GM21526 (cell line): ENCODE measurements at regions not wholly inside any gene's neighbourhood (a gene's known extent, or its start where the extent isn't known, plus 50 kb on each side); places are given as distances from the start of the nearest gene placed in this dataset.
"Not testable (repeated sequence)": the region's sequence is repeated elsewhere in the genome, so short reads cannot be mapped to it uniquely, and the experiment has no call there.

Experiments used
- ATAC-seq: cut with Tn5 transposase; IDR thresholded peaks from one replicate; pipeline ENCODE4 v1.9.1; 2021; ENCODE audit warnings: moderate library complexity; ENCODE audit not compliant: unreplicated experiment, low FRiP score

DNA sequence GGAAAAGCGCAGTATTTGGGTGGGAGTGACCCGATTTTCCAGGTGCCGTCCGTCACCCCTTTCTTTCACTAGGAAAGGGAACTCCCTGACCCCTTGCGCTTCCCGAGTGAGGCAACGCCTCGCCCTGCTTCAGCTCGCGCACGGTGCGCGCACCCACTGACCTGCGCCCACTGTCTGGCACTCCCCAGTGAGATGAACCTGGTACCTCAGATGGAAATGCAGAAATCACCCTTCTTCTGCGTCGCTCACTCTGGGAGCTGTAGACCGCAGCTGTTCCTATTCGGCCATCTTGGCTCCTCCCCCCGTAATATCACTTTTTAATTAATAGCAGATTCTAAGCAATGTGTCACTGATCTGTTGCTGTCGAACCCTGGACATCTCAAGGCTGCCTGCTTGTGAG lies 294.9 kb downstream of the MYCN start:
- not testable (repeated sequence) for ATAC-seq

DNA sequence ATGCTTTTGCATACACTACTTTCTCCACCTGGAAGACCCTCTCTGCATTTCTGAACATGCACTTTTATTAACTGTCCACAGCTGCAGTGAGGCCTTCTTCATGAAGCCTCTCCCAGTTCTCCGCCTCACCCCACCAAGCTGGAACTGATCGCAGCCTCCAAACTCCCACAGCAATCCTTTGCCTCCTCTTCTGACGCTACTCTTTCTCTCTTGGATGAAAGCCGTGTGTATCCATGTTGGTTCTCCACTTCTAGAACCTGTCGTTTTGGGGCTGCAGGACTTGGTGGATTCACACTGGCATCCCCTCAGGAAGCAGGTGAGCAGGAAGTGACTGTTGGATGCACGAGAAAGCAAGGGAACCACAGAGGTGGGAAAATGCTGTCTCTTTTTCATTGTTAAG lies 288.6 kb downstream of the MYCN start:
- ATAC-seq, result no peak

DNA sequence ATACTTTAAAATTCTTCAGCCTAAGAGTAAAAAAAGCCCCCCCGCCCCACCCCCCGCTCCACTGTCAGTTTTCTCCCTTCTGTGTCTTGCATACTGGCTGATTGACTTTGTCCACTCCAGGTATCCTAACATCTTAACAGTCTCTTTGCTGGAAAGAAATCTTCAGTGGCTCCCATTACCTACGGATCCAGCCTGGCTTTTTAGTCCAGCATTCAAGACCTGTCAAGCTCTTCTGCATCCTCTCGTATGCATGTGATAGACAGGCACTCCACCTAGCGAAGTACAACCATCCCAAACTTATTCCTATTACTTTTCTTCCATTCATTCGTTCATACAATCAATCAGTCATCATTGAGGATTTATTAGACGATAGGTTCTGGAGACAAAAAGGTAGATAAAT lies 288.1 kb downstream of the MYCN start:
- ATAC-seq, result no peak

DNA sequence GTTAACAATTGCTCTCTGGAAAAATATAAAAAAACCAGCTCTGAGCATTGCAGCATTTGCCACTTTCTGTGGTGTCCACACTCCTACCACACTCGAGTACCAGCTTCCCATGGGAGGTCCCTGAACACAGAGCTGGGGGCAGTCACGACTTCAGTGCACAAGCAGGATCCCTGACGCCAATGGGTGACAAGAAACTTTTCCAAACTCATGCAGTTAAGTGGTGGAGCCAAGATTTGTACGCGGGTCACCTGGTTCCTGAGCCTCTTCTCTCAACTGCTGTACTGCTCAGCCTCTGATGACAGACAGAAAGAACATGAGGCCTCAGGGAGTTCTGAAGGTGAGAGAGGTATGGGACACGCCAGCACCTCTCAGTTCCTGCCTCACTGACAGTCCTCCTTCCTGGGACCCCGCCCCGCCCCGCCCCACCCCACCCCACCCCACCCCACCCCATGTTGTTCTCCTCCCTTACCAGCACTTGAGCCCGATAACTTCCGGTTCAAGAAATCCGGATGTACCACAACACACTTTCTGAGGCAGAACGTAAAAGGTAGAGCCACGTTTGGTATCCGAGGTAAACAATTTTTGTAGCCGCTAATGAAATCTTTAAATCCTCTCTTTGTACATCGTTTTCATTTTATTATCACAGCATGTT lies 287.6 kb downstream of the MYCN start:
- ATAC-seq, result no peak

DNA sequence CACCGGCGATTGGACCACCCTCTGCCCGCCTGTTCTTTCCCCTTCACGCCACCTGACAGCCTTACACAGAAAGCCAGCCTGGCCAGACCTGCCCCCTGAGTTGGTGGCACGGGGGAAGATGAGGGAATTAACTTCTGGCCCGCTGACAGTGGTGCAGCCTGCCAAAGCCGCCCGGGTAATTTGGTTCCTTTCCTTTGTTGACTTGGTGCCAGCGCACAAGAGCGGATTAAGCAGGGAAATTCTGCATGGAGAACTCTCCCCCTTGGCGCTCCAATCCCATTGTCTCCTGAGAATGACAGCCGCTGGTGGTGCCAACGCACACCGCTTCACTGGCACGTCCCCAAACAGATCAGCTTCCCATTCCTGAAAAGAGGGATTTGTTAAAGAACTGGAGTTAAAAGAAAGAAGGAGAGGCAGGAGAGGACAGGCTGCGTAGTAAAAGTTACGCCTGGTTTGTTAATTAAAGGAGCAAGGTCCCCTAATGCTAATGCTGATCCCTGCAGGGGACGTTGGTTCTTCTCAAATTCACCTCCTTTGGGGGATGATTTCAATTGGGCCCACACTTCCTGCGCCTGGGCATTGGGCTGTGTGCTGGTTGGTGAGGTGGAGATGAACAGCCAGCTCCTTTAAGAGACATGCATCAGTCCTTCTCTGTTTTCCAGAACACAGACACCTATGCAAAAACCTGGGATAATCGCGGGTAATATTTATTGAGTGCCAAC lies 286.8 kb downstream of the MYCN start:
- ATAC-seq, result no peak

DNA sequence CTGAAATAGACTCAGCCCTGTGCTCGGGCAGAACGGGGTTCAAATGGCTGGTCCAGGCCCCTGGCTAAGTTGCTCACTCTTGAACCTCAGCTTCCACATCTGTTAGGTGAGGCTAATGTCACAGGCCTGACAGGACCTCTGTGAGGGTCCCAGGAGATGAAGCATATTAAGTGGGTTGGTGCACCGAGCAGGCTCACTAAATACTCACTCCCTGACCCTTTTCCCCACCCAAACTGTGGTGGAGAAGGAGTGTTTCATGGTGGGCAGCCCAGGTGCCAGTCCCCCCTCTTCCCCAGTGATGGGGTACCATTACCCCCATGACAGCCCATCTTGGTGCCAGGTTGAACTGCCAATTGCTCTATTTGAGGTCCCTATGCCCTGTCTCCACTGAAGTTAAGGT lies 286.0 kb downstream of the MYCN start:
- no peak for ATAC-seq

DNA sequence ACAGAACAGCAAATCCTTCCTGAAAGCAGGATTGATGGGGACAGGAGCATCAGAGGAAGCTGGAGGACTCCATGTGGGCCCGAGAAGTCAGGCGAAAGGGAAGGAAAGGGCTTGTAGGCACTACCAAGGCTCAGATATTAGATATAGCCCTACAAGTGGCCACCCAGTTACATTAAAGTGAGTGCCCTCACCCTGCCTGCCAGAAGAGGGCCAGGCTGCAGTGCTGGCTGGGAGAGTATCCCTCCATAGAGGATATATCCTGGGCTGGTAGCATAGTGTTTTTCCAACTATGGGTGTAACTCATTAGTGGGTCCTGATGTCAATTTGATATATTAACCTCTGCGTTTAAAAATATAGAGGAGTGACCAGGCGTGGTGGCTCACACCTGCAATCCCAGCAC lies 285.2 kb downstream of the MYCN start:
- no peak for ATAC-seq

DNA sequence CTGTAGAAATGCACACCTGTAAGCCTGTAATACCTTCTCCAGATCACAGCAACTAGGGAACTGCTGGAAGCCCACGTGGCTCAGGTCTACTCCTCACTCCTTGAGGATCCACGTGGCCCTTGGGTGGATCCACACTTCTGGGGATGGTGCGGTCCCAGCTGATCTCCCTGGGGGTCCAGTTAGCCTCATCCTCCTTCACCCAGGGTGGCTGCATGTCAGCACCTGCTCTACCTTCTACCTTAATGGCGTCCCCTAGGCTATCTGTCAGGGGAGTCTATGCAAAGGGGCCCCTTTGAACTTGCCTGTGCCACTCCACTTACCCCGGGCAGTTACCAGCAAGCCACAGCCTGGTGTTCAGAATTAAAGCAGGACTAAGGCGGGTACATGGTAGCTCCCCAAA lies 284.7 kb downstream of the MYCN start:
- no peak for ATAC-seq

DNA sequence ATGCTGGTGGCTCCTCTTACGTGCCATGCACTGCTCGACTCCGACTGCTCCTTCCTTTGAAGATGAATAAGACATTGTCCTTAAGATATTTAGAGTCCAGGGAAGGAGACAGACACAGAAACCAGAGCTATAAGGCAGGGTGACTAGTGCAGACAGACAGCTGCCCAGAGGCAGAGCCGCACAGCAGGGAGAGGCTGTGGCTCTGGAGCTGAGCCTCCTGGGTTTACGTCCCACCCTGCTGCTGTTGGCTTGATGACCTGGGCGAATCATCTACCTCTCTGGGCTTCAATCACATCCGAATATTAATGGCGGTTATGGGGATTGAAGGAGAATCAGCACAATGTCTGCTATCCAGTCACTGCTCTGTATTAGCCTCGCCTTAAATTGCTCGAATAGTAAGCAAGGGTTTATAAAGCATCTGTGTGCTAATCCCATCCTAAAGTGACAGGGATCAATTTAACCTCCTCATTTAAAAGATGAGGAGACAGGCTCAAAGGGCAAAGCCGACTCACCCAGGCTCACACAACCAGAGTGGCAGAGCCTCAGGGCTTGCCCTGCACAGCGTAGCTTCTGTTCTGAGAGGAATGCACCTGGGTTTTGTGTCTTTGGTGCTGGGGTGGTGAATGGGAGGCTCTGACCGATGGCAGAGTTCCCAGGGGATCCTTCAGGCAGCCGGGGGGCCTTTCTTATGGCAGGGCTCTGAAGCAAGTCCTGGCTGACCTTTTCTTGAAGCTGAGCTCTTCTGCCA lies 284.1 kb downstream of the MYCN start:
- ATAC-seq, result no peak

DNA sequence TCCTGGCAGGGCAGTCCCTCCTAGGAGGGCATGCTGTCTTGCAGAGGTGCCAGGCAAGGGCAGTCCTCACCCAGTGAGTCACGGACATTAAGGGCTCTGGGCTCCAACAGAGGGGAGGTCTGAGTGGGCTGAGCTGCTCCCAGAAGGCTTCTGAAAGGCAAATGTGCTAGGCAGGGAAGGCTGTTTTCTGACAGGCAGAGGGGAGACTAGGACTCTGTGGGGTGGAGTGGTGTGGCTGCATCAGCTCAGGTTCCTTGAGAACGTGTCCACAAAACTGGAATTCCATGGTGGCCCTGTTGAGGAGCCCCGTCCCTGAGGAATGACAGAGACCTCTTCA lies 283.5 kb downstream of the MYCN start:
- no peak for ATAC-seq

DNA sequence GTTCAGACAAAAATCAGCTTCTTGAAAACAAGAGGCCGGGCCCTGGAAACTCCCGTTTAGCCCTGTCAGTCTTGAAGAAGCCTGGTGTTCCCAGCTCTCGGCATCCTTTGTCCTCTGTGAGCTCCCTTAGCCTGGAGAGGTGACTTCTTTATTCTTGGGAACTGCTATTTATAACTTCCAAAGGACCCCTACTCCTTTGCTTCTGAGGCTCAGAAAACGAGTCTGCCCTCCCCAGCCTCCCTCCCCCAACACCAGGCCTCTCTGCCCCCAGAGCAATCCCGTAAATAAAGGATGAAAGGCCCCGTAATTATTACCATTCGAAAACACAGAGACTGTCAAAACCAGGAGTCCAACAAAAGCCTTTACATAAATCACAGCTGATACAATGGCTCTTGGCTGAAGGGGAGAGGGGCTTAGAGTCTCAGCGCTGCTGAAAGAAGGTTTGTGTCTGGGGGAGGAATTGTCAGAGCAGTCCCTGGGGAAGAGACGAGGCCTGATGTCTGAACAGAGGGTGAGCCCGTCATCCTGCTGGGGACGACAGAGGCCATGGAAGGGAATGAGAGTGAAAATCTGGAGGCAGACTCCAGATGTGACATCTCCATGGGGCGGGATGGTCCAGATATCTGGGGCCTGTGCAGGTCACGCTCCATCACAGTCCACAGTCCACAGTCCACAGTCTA lies 283.0 kb downstream of the MYCN start:
- no peak for ATAC-seq

DNA sequence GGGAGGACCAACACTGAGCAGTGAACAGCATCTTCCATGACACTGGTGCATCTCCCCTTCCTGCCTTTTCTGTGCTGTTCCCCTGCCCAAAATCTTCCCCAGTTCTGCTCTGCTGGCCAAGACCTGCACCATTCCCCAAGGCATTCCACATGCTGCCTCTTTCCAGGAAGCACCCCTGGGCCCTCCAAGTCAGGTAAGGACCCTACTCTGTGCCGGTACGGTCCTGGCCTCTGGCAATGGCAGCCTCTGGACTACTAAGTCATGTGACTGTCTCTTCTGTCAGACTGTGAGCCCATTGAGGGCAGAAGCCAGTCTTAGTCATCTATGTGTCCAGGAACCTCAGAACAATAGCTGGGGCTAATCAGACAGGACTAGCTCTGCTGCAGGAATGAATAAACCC lies 282.0 kb downstream of the MYCN start:
- ATAC-seq, result no peak

DNA sequence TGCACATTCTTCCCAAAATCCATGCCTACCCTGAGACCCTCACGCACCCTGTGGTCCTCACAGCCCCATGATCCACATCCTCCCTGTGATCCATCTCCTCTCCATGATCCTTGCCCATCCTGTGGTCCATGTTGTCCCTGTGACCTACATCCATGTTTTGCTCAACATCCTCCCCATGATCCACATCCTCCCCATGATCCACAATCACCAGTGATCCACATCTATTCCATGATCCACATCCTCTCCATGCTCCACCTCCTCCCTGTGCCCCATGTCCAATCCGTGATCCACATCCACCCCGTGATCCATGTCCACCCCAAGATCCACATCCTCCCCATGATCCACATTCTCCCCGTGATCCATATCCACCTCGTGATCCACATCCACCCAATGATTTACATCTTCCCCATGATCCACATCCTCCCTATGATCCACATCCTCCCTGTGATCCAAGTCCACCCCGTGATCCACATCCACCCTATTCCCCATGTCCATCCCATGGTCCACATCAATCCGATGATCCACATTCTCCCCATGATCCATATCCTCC lies 281.2 kb downstream of the MYCN start:
- ATAC-seq, result no peak

DNA sequence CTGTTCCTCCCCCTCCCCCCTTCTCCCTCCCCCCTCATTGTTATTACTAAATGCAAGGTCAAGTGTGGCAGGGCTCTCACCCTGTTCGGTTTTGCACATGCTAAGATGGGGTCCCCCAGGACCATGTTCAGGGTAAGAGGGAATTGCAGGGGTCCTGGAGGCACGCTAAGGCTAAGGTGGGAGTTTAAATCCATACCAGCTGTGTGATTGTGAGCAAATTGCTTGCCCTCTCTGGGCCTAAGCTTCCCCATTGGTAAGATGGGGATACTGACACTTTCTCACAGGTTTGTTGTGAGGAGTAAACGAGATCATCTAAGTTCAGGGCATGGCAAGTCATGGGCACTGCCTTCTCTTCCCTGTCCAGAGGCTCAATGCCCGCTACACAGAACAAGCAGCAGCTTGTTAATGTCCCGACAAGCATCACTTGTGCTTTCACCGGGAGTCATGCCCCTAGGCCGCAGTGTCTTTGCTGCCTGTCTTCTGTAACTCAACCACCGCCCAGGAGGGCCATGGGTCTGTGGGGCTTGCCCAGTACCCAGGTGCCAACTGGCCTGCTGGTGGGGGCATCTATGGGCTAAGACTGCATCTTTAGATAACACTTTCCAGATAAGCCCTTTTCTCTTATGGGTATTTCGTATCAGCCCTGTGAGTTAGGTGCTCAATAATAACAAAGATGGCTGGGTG lies 279.1 kb downstream of the MYCN start:
- no peak for ATAC-seq

DNA sequence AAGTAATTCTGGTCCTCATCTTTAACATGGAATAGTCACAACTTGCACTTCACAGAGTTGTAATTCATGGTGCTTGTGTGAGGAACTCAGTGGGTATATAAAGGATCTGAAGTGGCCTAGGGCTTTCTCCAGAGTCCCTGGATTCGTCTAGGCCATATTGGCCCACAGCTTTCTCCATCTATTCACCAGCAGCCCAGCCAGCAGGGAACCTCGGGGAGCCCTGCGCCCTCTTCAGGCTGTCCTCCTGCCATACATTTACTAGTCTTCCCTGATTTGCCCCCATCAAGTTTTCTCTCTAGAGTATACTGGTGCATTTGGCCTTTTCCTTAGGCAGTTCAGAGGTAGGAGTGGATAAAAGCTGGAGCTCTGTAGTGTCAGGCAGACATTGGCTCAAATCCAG lies 278.3 kb downstream of the MYCN start:
- peak; percentile 55 for ATAC-seq

DNA sequence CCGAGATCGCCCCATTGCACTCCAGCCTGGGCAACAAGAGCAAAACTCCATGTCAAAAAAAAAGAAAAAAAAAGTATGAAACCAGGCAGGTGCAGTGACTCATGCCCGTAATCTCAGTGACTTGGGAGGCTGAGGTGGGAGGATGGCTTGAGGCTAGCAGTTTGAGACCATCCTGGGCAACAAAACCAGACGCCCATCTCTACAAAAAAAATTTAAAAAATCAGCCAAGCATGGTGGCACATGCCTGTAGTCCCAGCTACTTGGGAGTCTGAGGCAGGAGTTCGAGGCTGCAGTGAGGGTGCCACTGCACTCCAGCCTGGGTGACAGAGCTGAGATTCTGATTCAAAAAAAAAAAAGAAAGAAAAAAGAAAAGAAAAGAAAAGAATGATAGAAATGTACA lies 277.8 kb downstream of the MYCN start:
- ATAC-seq, result no peak

DNA sequence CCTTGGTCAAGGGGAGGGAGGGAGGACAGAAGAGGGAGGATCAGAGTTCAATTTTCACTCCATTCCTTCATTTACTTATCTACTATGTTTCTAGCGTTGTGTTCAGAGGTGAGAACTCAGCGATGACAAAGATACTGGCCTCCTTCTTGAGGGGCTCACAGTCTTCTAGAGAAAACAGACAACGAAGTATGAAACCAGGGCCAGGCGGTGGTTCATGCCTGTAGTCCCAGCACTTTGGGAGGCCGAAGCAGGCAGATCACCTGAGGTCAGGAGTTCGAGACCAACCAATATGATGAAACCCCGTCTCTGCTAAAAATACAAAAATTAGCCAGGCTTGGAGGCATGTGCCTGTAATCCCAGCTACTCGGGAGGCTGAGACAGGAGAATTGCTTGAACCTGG lies 277.4 kb downstream of the MYCN start:
- not testable (repeated sequence) for ATAC-seq

DNA sequence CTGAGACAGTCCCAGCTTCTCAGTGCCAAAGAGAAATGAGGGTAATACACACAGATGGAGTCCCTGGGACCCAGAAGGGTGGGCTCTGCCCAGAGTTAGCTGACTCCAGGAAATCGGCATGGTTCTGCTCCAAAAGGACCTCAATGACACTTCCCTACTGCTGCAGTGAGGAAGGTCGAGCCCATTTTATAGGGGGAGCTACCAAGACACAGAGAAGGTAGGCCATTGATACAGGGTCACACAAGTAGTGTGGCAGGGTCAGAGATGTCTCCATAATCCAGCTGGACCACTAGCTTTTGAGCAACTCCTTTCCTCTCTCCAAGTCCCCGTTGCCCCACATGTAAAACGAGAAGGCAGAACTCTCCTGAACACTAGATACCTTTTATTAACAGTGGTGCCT lies 276.9 kb downstream of the MYCN start:
- ATAC-seq, result no peak

DNA sequence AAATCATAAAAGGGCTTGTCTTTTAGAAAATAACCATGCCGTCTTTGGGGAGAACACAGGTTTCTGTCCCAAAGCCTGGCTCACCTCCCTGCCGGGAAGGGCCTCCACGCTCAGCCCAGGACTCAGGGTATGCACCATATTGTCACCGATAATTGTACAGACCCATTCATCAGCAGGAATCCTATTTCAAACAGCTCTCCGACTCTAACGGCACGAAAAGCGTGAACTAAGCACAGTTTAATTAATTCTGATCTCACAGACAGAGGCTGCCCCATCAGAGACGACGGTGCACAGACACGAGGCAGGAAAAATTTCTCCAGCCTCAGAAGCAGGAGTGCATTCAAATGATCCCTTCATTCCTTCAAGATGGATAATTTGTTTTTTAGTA lies 276.2 kb downstream of the MYCN start:
- ATAC-seq, result no peak

DNA sequence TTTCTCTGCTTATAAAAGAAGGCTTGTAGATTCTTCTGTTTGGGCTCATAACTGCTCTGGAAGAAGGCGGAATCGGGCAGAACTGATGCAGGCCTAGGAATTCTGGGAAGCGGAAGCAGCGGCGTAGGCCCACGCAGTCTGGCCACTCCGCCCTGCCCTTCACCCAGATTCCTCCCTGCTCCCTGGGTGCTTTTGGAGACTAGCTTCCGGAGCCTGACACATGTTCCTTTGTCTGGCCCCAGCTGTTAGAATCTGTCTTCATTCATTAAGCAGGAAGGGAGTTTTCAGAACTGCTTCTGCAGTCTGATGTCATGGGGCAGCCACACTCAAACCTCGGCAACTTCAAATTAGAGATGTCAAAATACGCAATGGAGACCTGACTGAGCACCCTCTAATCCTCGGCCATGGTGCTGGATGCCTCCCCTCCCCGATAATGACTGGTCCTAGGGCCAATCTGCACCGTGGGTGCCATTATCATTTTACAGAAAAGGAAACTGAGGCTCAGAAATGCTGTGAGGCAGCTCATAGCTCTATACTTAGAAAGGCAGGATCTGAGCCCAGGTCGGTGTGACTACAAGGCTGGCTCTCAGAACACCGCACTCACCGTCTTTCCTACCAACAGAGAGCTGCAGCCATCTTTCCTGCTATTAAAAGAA lies 275.7 kb downstream of the MYCN start:
- no peak for ATAC-seq
